ENCODE measurements at regions not wholly inside any gene's neighbourhood (a gene's known extent, or its start where the extent isn't known, plus 50 kb on each side); places are given as distances from the start of the nearest gene placed in this dataset.

DNA sequence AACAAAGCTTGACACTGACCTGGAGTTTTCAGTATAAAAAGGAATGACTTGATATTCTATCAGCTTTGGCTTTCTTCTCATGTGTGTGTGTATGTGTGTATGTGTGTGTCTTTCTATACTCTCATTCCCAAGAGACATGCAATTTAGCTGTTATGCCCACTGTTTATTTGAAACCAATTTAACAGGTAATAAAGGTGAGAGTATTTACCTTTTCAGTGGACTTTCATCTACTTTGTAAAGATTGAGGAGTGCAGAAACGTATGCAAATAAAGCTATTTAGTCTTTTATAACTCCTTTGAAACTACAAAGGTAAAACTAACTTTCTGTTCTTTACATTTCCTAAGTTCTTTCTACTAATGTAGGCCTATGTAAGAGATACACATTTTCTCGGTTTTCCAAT lies 103.5 kb upstream of the HS3ST5 start (continued):
- TF ChIP-seq ZNF143 (CRISPR knock-in tag; IDR thresholded peaks at IDR 0.05): no peak
- no peak for TF ChIP-seq PHF21A (IDR thresholded peaks at IDR 0.05; ENCODE audit: borderline replicate concordance, low read depth)
- no peak for TF ChIP-seq ZNF140 (CRISPR knock-in tag; IDR thresholded peaks at IDR 0.05)
- no peak for TF ChIP-seq DPF2 (IDR thresholded peaks at IDR 0.05)

DNA sequence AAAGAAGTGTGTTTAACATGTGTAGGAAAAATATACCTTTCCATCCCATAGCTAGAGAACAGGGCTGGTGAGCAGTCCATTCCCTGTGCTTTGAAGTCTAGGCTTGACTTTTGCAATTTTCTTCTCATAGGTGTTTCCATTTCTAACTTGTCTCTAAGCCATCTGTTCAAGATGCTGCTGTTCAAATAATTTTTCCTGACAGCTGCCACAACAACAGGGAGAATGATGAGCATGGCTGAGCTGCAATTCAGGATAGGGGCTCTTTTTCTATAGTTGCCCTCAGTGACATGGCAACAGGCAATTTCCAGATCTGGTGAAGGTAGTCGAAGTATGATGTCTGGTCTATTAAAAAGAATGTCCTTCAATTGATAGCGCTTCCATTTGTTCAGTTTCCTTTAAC lies 103.0 kb upstream of the HS3ST5 start:
- H3K36me3 ChIP-seq (ENCODE audit: control insufficient read depth, insufficient read depth, low read length): no peaks in the 10 kb centered on the region
- H3K27me3 ChIP-seq (ENCODE audit: control insufficient read depth in 2 of 2, insufficient read depth in 2 of 2, low read length in 2 of 2): no peaks in the 10 kb centered on the region
- H3K9me3 ChIP-seq (replicated peaks; ENCODE audit: control insufficient read depth, insufficient read depth, low read depth, low read length): no peaks in the 10 kb centered on the region
- ChIA-PET POLR2A (no interaction called here), CTCF (ENCODE audit: low intra/inter-chr PET ratio) (no interaction called here)
- H3K4me1 ChIP-seq (replicated peaks in 1 of 2; ENCODE audit: control insufficient read depth in 2 of 2, insufficient read depth in 2 of 2, low read length in 2 of 2): no peaks in the 10 kb centered on the region
- 0% methylated on average over 2 of the region's 2 CpGs for WGBS (ENCODE audit: insufficient coverage, low coverage, missing lambda C conversion rate)
- DNase-seq (ENCODE audit: extremely low read depth in 1 of 4, low spot score in 3 of 4) (no peak), FAIRE-seq (no peak), ATAC-seq (no peak)
- BruUV-seq (replicated peaks): no TSS peak
- intact Hi-C loops (cut with micrococcal nuclease): no loop called here
- H3K9ac ChIP-seq (ENCODE audit: insufficient read depth in 1 of 2, low read depth in 2 of 2, low read length in 2 of 2): no peak overlapping the region
- H3K9me1 ChIP-seq (ENCODE audit: control insufficient read depth, insufficient read depth, low read length): no peaks in the 10 kb centered on the region
- H4K20me1 ChIP-seq (replicated peaks; ENCODE audit: control insufficient read depth, insufficient read depth, low read length): no peaks in the 10 kb centered on the region
- no peak overlapping the region for H3K4me2 ChIP-seq (ENCODE audit: insufficient read depth, low read length)
- TF ChIP-seq SIRT6 (IDR thresholded peaks at IDR 0.05; ENCODE audit: low read depth, low read length) (no peak), SMARCE1 (IDR thresholded peaks at IDR 0.05) (no peak), MTA2 (IDR thresholded peaks at IDR 0.05; ENCODE audit: low read depth) (no peak), ZNF77 (CRISPR knock-in tag; IDR thresholded peaks at IDR 0.05) (no peak), CREM (IDR thresholded peaks at IDR 0.05; ENCODE audit: low read depth) (no peak), ZNF143 (CRISPR knock-in tag; IDR thresholded peaks at IDR 0.05) (no peak), HDAC6 (IDR thresholded peaks at IDR 0.05; ENCODE audit: low read depth, low read length) (no peak), SREBF1 (IDR thresholded peaks at IDR 0.05; ENCODE audit: borderline replicate concordance, low read depth, low read length) (no peak), ASH1L (IDR thresholded peaks at IDR 0.05; ENCODE audit: borderline replicate concordance, low read depth, partially characterized antibody) (no peak)
- H3K27ac ChIP-seq (ENCODE audit: extremely low read depth, low read depth, low read length): no peak overlapping the region
- no peak overlapping the region for H2AFZ ChIP-seq (ENCODE audit: low read depth, low read length)
- in situ Hi-C loops (cut with MboI): no loop called here
- no peaks in the 10 kb centered on the region for H3K79me2 ChIP-seq (ENCODE audit: control insufficient read depth, insufficient read depth, low read length)
- no peak overlapping the region for H3K4me3 ChIP-seq

All from K562 (cell line).